Keratinocyte (primary cell): ENCODE measurements at regions not wholly inside any gene's neighbourhood (a gene's known extent, or its start where the extent isn't known, plus 50 kb on each side); places are given as distances from the start of the nearest gene placed in this dataset.

Experiments
- DNase-seq: peaks from one replicate; pipeline ENCODE4 v3.0.0-alpha.2; 2011; ENCODE audit warnings: low read depth, missing footprints, low spot score
- FAIRE-seq: peaks from 2 replicates; lab custom pipeline; 2011; peaks lifted over from hg19 to GRCh38; lab: Jason Lieb, UNC
- H2AFZ ChIP-seq: 2 replicates; pipeline ENCODE4 v1.6.0; 2012; ENCODE audit warnings: low read length, control low read depth, inconsistent platforms; ENCODE audit not compliant: control insufficient read depth
- H3K27ac ChIP-seq: 2 replicates; pipeline ENCODE4 v1.5.1; 2011; ENCODE audit warnings: low read length; ENCODE audit not compliant: control insufficient read depth, insufficient read depth
- H3K27me3 ChIP-seq: 3 replicates; pipeline ENCODE4 v1.6.0; 2011; ENCODE audit warnings: low read length; ENCODE audit not compliant: control insufficient read depth, insufficient read depth; ENCODE audit errors: extremely low read depth
- H3K36me3 ChIP-seq, 2 experiments: 2 replicates in 1 of 2; 3 replicates in 1 of 2; pipeline ENCODE4 v1.5.1; 2011; ENCODE audit warnings: low read length in 2 of 2, mild to moderate bottlenecking in 1 of 2; ENCODE audit not compliant: control insufficient read depth in 2 of 2, insufficient read depth in 2 of 2; ENCODE audit errors: extremely low read depth in 1 of 2
- H3K4me1 ChIP-seq: 3 replicates; pipeline ENCODE4 v1.5.1; 2011; ENCODE audit warnings: low read length; ENCODE audit not compliant: control insufficient read depth, insufficient read depth; ENCODE audit errors: extremely low read depth
- H3K4me2 ChIP-seq: 3 replicates; pipeline ENCODE4 v1.6.0; 2011; ENCODE audit warnings: low read depth, low read length; ENCODE audit not compliant: control insufficient read depth, insufficient read depth; ENCODE audit errors: extremely low read depth
- H3K4me3 ChIP-seq, 3 experiments: fragments of 200-600 bp in 1 of 3; sonication (generic) in 1 of 3; 2 replicates in 2 of 3; 3 replicates in 1 of 3; pipeline ENCODE4 v1.5.1; 2011 to 2016; ENCODE audit warnings: low read length in 3 of 3, mild to moderate bottlenecking in 3 of 3, control low read depth in 2 of 3, inconsistent platforms in 1 of 3, low read depth in 1 of 3, mixed read lengths in 1 of 3, mixed run types in 1 of 3, moderate library complexity in 1 of 3; ENCODE audit not compliant: control insufficient read depth in 2 of 3, insufficient read depth in 2 of 3; ENCODE audit errors: extremely low read depth in 1 of 3
- H3K79me2 ChIP-seq: 2 replicates; pipeline ENCODE4 v1.6.0; 2012; ENCODE audit warnings: low read length; ENCODE audit not compliant: control insufficient read depth, insufficient read depth
- H3K9ac ChIP-seq: 3 replicates; pipeline ENCODE4 v1.6.0; 2011; ENCODE audit warnings: low read length; ENCODE audit not compliant: control insufficient read depth, insufficient read depth; ENCODE audit errors: extremely low read depth
- H3K9me1 ChIP-seq: 3 replicates; pipeline ENCODE4 v1.6.0; 2011; ENCODE audit warnings: low read length; ENCODE audit not compliant: control insufficient read depth, insufficient read depth; ENCODE audit errors: extremely low read depth
- H3K9me3 ChIP-seq: 2 replicates; pipeline ENCODE4 v1.5.1; 2012; ENCODE audit warnings: low read depth, low read length; ENCODE audit not compliant: control insufficient read depth
- H4K20me1 ChIP-seq: 3 replicates; pipeline ENCODE4 v1.6.0; 2011; ENCODE audit warnings: low read length; ENCODE audit not compliant: control insufficient read depth, insufficient read depth; ENCODE audit errors: extremely low read depth
- CTCF ChIP-seq, 3 experiments: IDR thresholded peaks in 1 of 3; conservative IDR thresholded peaks in 1 of 3; optimal IDR thresholded peaks in 1 of 3; 2 replicates in 2 of 3; 3 replicates in 1 of 3; pipeline versions ENCODE3 to v1.5.1; 2011; ENCODE audit warnings: low read length in 3 of 3, mild to moderate bottlenecking in 3 of 3, moderate library complexity in 2 of 3, control low read depth in 1 of 3, inconsistent platforms in 1 of 3; ENCODE audit not compliant: insufficient read depth in 2 of 3; ENCODE audit errors: extremely low read depth in 1 of 3
- EZH2 ChIP-seq: IDR thresholded peaks from one replicate; pipeline ENCODE4 v1.6.1; 2012; ENCODE audit warnings: inconsistent platforms, mild to moderate bottlenecking, low read length, moderate library complexity
- dilution Hi-C: fragments of 300-500 bp; cut with MboI; formaldehyde crosslinking; loops from one replicate; pipeline ENCODE4 v1.7.0; 2020; ENCODE audit warnings: low sequenced_read_pairs; ENCODE audit not compliant: extremely low pct_ligation_motif_present

- H3K9me3 ChIP-seq = no peaks in the 10 kb centered on the region
- FAIRE-seq (no peak), DNase-seq (no peak)
- H4K20me1 ChIP-seq = no peaks in the 10 kb centered on the region
- H3K9me1 ChIP-seq = no peaks in the 10 kb centered on the region
- no peak overlapping the region for H3K4me2 ChIP-seq
- no peak overlapping the region for H3K4me3 ChIP-seq
- no peak overlapping the region for H2AFZ ChIP-seq
- no peaks in the 10 kb centered on the region for H3K36me3 ChIP-seq
- H3K27me3 ChIP-seq = no peaks in the 10 kb centered on the region
- H3K27ac ChIP-seq = no peak overlapping the region
- no peak overlapping the region for H3K9ac ChIP-seq
- H3K79me2 ChIP-seq = no peaks in the 10 kb centered on the region
- TF ChIP-seq CTCF (optimal IDR thresholded peaks at IDR 0.05 in 1 of 3, IDR thresholded peaks at IDR 0.05 in 1 of 3, conservative IDR thresholded peaks at IDR 0.05 in 1 of 3; ENCODE audit: extremely low read depth in 1 of 3, insufficient read depth in 2 of 3, low read length in 3 of 3) (no peak), EZH2 (no peak)
- dilution Hi-C loops = no loop called here
- H3K4me1 ChIP-seq = no peaks in the 10 kb centered on the region
These were observed 54.7 kb upstream of the SSBP3 start for GRCh38 chr1:54460861-54461387.

DNA sequence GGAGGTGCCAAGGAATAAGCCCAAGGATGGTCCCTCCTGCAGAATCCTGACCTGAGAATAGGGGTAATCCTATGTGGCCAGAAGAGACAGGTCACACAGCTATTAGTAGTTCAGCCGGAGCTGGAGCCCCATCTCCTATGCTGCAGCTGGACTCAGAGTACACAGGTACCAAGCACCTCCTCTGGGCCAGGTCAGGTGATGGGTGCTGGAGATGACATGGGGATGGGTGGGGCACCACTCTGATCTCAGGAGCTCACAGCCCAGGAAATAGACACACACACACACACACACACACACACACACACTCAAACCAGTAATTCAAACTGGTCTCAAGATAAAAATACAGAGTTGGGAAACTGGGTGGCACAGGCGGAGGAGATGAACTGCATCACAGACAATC is 54.2 kb upstream of the SSBP3 start:
- no peaks in the 10 kb centered on the region for H4K20me1 ChIP-seq
- TF ChIP-seq EZH2 (no peak), CTCF (optimal IDR thresholded peaks at IDR 0.05 in 1 of 3, IDR thresholded peaks at IDR 0.05 in 1 of 3, conservative IDR thresholded peaks at IDR 0.05 in 1 of 3; ENCODE audit: extremely low read depth in 1 of 3, insufficient read depth in 2 of 3, low read length in 3 of 3) (no peak)
- dilution Hi-C loops = no loop called here
- no peaks in the 10 kb centered on the region for H3K27me3 ChIP-seq
- FAIRE-seq = no peak
- no peak overlapping the region for H3K27ac ChIP-seq
- no peak for DNase-seq
- no peaks in the 10 kb centered on the region for H3K36me3 ChIP-seq
- H3K4me1 ChIP-seq = no peaks in the 10 kb centered on the region
- no peak overlapping the region for H3K4me2 ChIP-seq
- H2AFZ ChIP-seq = no peak overlapping the region
- no peaks in the 10 kb centered on the region for H3K79me2 ChIP-seq
- H3K9me3 ChIP-seq = no peaks in the 10 kb centered on the region
- no peak overlapping the region for H3K9ac ChIP-seq
- H3K4me3 ChIP-seq = no peak overlapping the region
- H3K9me1 ChIP-seq = no peaks in the 10 kb centered on the region
